ENCODE measurements at regions not wholly inside any gene's neighbourhood (a gene's known extent, or its start where the extent isn't known, plus 50 kb on each side); places are given as distances from the start of the nearest gene placed in this dataset.
A peak's percentile ranks its signal among the peaks of the same experiment; 100 is the strongest.

- TF ChIP-seq PAX5 (IDR thresholded peaks at IDR 0.05; ENCODE audit: insufficient read depth, low read length, severe bottlenecking) (no peak), TAF1 (IDR thresholded peaks at IDR 0.05; ENCODE audit: low read depth, low read length) (no peak), POU2F2 (IDR thresholded peaks at IDR 0.05; ENCODE audit: low read depth, low read length) (no peak), POLR2AphosphoS5 (IDR thresholded peaks at IDR 0.05; ENCODE audit: low read depth, low read length) (no peak), POLR2A (IDR thresholded peaks at IDR 0.05; ENCODE audit: low read depth, low read length) (no peak), SPI1 (IDR thresholded peaks at IDR 0.05; ENCODE audit: low read depth, low read length) (no peak)
- FAIRE-seq: no peak
These were observed 83.1 kb upstream of the DAB1 start for GRCh38 chr1:57506941-57507340.

GRCh38 chr1:57503337-57503736 is 79.5 kb upstream of the DAB1 start:
- TF ChIP-seq POU2F2 (IDR thresholded peaks at IDR 0.05; ENCODE audit: low read depth, low read length) (no peak), PAX5 (IDR thresholded peaks at IDR 0.05; ENCODE audit: insufficient read depth, low read length, severe bottlenecking) (no peak), POLR2A (IDR thresholded peaks at IDR 0.05; ENCODE audit: low read depth, low read length) (no peak), SPI1 (IDR thresholded peaks at IDR 0.05; ENCODE audit: low read depth, low read length) (no peak), TAF1 (IDR thresholded peaks at IDR 0.05; ENCODE audit: low read depth, low read length) (no peak), POLR2AphosphoS5 (IDR thresholded peaks at IDR 0.05; ENCODE audit: low read depth, low read length) (no peak)
- no peak for FAIRE-seq

More at GRCh38 chr1:57506941-57507340, 83.1 kb upstream of the DAB1 start:
- DNase-seq (ENCODE audit: insufficient read length, low spot score): no peak

GRCh38 chr1:57500136-57500830 is 76.4 kb upstream of the DAB1 start:
- DNase-seq (ENCODE audit: insufficient read length, low spot score) (no peak), FAIRE-seq (no peak)
- TF ChIP-seq POLR2AphosphoS5 (IDR thresholded peaks at IDR 0.05; ENCODE audit: low read depth, low read length) (no peak), SPI1 (IDR thresholded peaks at IDR 0.05; ENCODE audit: low read depth, low read length) (no peak), POLR2A (IDR thresholded peaks at IDR 0.05; ENCODE audit: low read depth, low read length) (no peak), TAF1 (IDR thresholded peaks at IDR 0.05; ENCODE audit: low read depth, low read length) (no peak), POU2F2 (IDR thresholded peaks at IDR 0.05; ENCODE audit: low read depth, low read length) (no peak), PAX5 (IDR thresholded peaks at IDR 0.05; ENCODE audit: insufficient read depth, low read length, severe bottlenecking) (no peak)

More at GRCh38 chr1:57503337-57503736, 79.5 kb upstream of the DAB1 start:
- no peak for DNase-seq (ENCODE audit: insufficient read length, low spot score)

- TF ChIP-seq PAX5 (IDR thresholded peaks at IDR 0.05; ENCODE audit: insufficient read depth, low read length, severe bottlenecking) (no peak), POLR2A (IDR thresholded peaks at IDR 0.05; ENCODE audit: low read depth, low read length) (no peak), TAF1 (IDR thresholded peaks at IDR 0.05; ENCODE audit: low read depth, low read length) (no peak), POLR2AphosphoS5 (IDR thresholded peaks at IDR 0.05; ENCODE audit: low read depth, low read length) (no peak), POU2F2 (IDR thresholded peaks at IDR 0.05; ENCODE audit: low read depth, low read length) (no peak), SPI1 (IDR thresholded peaks at IDR 0.05; ENCODE audit: low read depth, low read length) (no peak)
- DNase-seq (ENCODE audit: insufficient read length, low spot score): no peak
- FAIRE-seq: no peak
These were observed 70.7 kb upstream of the DAB1 start for GRCh38 chr1:57494530-57495079.

- TF ChIP-seq TAF1 (IDR thresholded peaks at IDR 0.05; ENCODE audit: low read depth, low read length): no peak
- TF ChIP-seq POLR2A (IDR thresholded peaks at IDR 0.05; ENCODE audit: low read depth, low read length): no peak
- TF ChIP-seq SPI1 (IDR thresholded peaks at IDR 0.05; ENCODE audit: low read depth, low read length): no peak
- TF ChIP-seq POU2F2 (IDR thresholded peaks at IDR 0.05; ENCODE audit: low read depth, low read length): no peak
- TF ChIP-seq POLR2AphosphoS5 (IDR thresholded peaks at IDR 0.05; ENCODE audit: low read depth, low read length): no peak
- no peak for TF ChIP-seq PAX5 (IDR thresholded peaks at IDR 0.05; ENCODE audit: insufficient read depth, low read length, severe bottlenecking)
- no peak for FAIRE-seq
- no peak for DNase-seq (ENCODE audit: insufficient read length, low spot score)
These were observed 68.8 kb upstream of the DAB1 start for GRCh38 chr1:57492586-57493226.

- TF ChIP-seq POLR2AphosphoS5 (IDR thresholded peaks at IDR 0.05; ENCODE audit: low read depth, low read length) (no peak), POLR2A (IDR thresholded peaks at IDR 0.05; ENCODE audit: low read depth, low read length) (no peak)
- DNase-seq (ENCODE audit: insufficient read length, low spot score) (no peak), FAIRE-seq (no peak)
These were observed 65.6 kb upstream of the DAB1 start for GRCh38 chr1:57489358-57490036.

GRCh38 chr1:57485643-57486042 is 61.8 kb upstream of the DAB1 start:
- TF ChIP-seq TAF1 (IDR thresholded peaks at IDR 0.05; ENCODE audit: low read depth, low read length): no peak
- no peak for TF ChIP-seq PAX5 (IDR thresholded peaks at IDR 0.05; ENCODE audit: insufficient read depth, low read length, severe bottlenecking)
- TF ChIP-seq SPI1 (IDR thresholded peaks at IDR 0.05; ENCODE audit: low read depth, low read length): no peak
- no peak for TF ChIP-seq POLR2A (IDR thresholded peaks at IDR 0.05; ENCODE audit: low read depth, low read length)
- TF ChIP-seq POLR2AphosphoS5 (IDR thresholded peaks at IDR 0.05; ENCODE audit: low read depth, low read length): no peak
- no peak for TF ChIP-seq POU2F2 (IDR thresholded peaks at IDR 0.05; ENCODE audit: low read depth, low read length)
- peak; percentile 31 for FAIRE-seq
- no peak for DNase-seq (ENCODE audit: insufficient read length, low spot score)

- no peak for TF ChIP-seq POLR2A (IDR thresholded peaks at IDR 0.05; ENCODE audit: low read depth, low read length)
- TF ChIP-seq POLR2AphosphoS5 (IDR thresholded peaks at IDR 0.05; ENCODE audit: low read depth, low read length): no peak
- no peak for TF ChIP-seq TAF1 (IDR thresholded peaks at IDR 0.05; ENCODE audit: low read depth, low read length)
- no peak for TF ChIP-seq SPI1 (IDR thresholded peaks at IDR 0.05; ENCODE audit: low read depth, low read length)
- TF ChIP-seq POU2F2 (IDR thresholded peaks at IDR 0.05; ENCODE audit: low read depth, low read length): no peak
- no peak for TF ChIP-seq PAX5 (IDR thresholded peaks at IDR 0.05; ENCODE audit: insufficient read depth, low read length, severe bottlenecking)
- DNase-seq (ENCODE audit: insufficient read length, low spot score) (no peak), FAIRE-seq (no peak)
These were observed 60.1 kb upstream of the DAB1 start for GRCh38 chr1:57483954-57484353.

- FAIRE-seq (no peak), DNase-seq (ENCODE audit: insufficient read length, low spot score) (no peak)
- TF ChIP-seq POU2F2 (IDR thresholded peaks at IDR 0.05; ENCODE audit: low read depth, low read length): no peak
- TF ChIP-seq TAF1 (IDR thresholded peaks at IDR 0.05; ENCODE audit: low read depth, low read length): no peak
- no peak for TF ChIP-seq POLR2AphosphoS5 (IDR thresholded peaks at IDR 0.05; ENCODE audit: low read depth, low read length)
- TF ChIP-seq PAX5 (IDR thresholded peaks at IDR 0.05; ENCODE audit: insufficient read depth, low read length, severe bottlenecking): no peak
- TF ChIP-seq POLR2A (IDR thresholded peaks at IDR 0.05; ENCODE audit: low read depth, low read length): no peak
- TF ChIP-seq SPI1 (IDR thresholded peaks at IDR 0.05; ENCODE audit: low read depth, low read length): no peak
These were observed 55.6 kb upstream of the DAB1 start for GRCh38 chr1:57479471-57479870.
